ENCODE measurements at regions not wholly inside any gene's neighbourhood (a gene's known extent, or its start where the extent isn't known, plus 50 kb on each side); places are given as distances from the start of the nearest gene placed in this dataset.
"Not testable (repeated sequence)": the region's sequence is repeated elsewhere in the genome, so short reads cannot be mapped to it uniquely, and the experiment has no call there.

GRCh38 chr9:107786561-107786960, 297.0 kb upstream of the KLF4 start:
- Mint-ChIP-seq H3K4me1 (no peaks in the 10 kb centered on the region), H3K36me3 (no peaks in the 10 kb centered on the region), H3K4me3 (no peak overlapping the region), H3K27me3 (peaks cover 4% of the 10 kb centered on the region), H3K27ac (no peak overlapping the region), H3K9me3 (no peaks in the 10 kb centered on the region)

GRCh38 chr9:107784235-107784958, 294.8 kb upstream of the KLF4 start:
- Mint-ChIP-seq H3K27ac (no peak overlapping the region), H3K36me3 (no peaks in the 10 kb centered on the region), H3K4me3 (no peak overlapping the region), H3K9me3 (no peaks in the 10 kb centered on the region), H3K27me3 (peaks cover 4% of the 10 kb centered on the region), H3K4me1 (no peaks in the 10 kb centered on the region)

GRCh38 chr9:107782789-107783188, 293.2 kb upstream of the KLF4 start:
- Mint-ChIP-seq H3K36me3 (no peaks in the 10 kb centered on the region), H3K27ac (no peak overlapping the region), H3K27me3 (no peaks in the 10 kb centered on the region), H3K9me3 (no peaks in the 10 kb centered on the region), H3K4me1 (no peaks in the 10 kb centered on the region), H3K4me3 (no peak overlapping the region)

GRCh38 chr9:107782381-107782780, 292.8 kb upstream of the KLF4 start:
- H3K36me3 Mint-ChIP-seq = no peaks in the 10 kb centered on the region
- H3K27ac Mint-ChIP-seq = no peak overlapping the region
- no peaks in the 10 kb centered on the region for H3K27me3 Mint-ChIP-seq

GRCh38 chr9:107780960-107781359, 291.4 kb upstream of the KLF4 start:
- Mint-ChIP-seq H3K4me3 (no peak overlapping the region), H3K27ac (no peak overlapping the region), H3K4me1 (no peaks in the 10 kb centered on the region), H3K36me3 (no peaks in the 10 kb centered on the region), H3K9me3 (no peaks in the 10 kb centered on the region), H3K27me3 (no peaks in the 10 kb centered on the region)

More at GRCh38 chr9:107782381-107782780, 292.8 kb upstream of the KLF4 start:
- no peaks in the 10 kb centered on the region for H3K9me3 Mint-ChIP-seq
- H3K4me3 Mint-ChIP-seq = no peak overlapping the region
- H3K4me1 Mint-ChIP-seq = no peaks in the 10 kb centered on the region

GRCh38 chr9:107779731-107780130, 290.2 kb upstream of the KLF4 start:
- no peaks in the 10 kb centered on the region for H3K4me1 Mint-ChIP-seq
- no peak overlapping the region for H3K4me3 Mint-ChIP-seq
- no peaks in the 10 kb centered on the region for H3K9me3 Mint-ChIP-seq
- no peaks in the 10 kb centered on the region for H3K27me3 Mint-ChIP-seq
- H3K27ac Mint-ChIP-seq = no peak overlapping the region
- H3K36me3 Mint-ChIP-seq = no peaks in the 10 kb centered on the region

GRCh38 chr9:107778661-107779060, 289.1 kb upstream of the KLF4 start:
- Mint-ChIP-seq H3K27me3 (no peaks in the 10 kb centered on the region), H3K4me3 (no peak overlapping the region), H3K9me3 (peaks cover 0 to 5% (median 0%) of the 10 kb centered on the region in 3 donors), H3K4me1 (no peaks in the 10 kb centered on the region), H3K36me3 (no peaks in the 10 kb centered on the region), H3K27ac (no peak overlapping the region)

- H3K36me3 Mint-ChIP-seq, H3K4me1 Mint-ChIP-seq, H3K4me3 Mint-ChIP-seq, H3K27me3 Mint-ChIP-seq: not testable (repeated sequence)
- Mint-ChIP-seq H3K27ac (peak overlapping the region in 1 of 3 donors; percentile 69), H3K9me3 (peaks cover 3 to 14% (median 4%) of the 10 kb centered on the region in 3 donors)
Observed at GRCh38 chr9:107774099-107774498, 284.5 kb upstream of the KLF4 start.

GRCh38 chr9:107772988-107773387, 283.4 kb upstream of the KLF4 start:
- no peaks in the 10 kb centered on the region for H3K4me1 Mint-ChIP-seq
- H3K36me3 Mint-ChIP-seq = no peaks in the 10 kb centered on the region
- no peak overlapping the region for H3K4me3 Mint-ChIP-seq
- H3K9me3 Mint-ChIP-seq = peaks cover 3 to 14% (median 4%) of the 10 kb centered on the region in 3 donors
- no peak overlapping the region for H3K27ac Mint-ChIP-seq
- peaks cover 2% of the 10 kb centered on the region for H3K27me3 Mint-ChIP-seq

GRCh38 chr9:107770716-107771115, 281.1 kb upstream of the KLF4 start:
- Mint-ChIP-seq H3K4me3 (no peak overlapping the region), H3K4me1 (no peaks in the 10 kb centered on the region), H3K27ac (no peak overlapping the region), H3K36me3 (no peaks in the 10 kb centered on the region), H3K27me3 (peaks cover 2% of the 10 kb centered on the region), H3K9me3 (peaks cover 3 to 14% (median 4%) of the 10 kb centered on the region in 3 donors)

- H3K27me3 Mint-ChIP-seq = peaks cover 2% of the 10 kb centered on the region
Observed at GRCh38 chr9:107768224-107768623, 278.7 kb upstream of the KLF4 start.

GRCh38 chr9:107767711-107768110, 278.1 kb upstream of the KLF4 start:
- Mint-ChIP-seq H3K9me3 (peaks cover 7 to 14% (median 10%) of the 10 kb centered on the region in 3 donors), H3K36me3 (no peaks in the 10 kb centered on the region), H3K27me3 (peaks cover 2% of the 10 kb centered on the region), H3K4me1 (no peaks in the 10 kb centered on the region), H3K4me3 (no peak overlapping the region), H3K27ac (no peak overlapping the region)

More at GRCh38 chr9:107768224-107768623, 278.7 kb upstream of the KLF4 start:
- H3K36me3 Mint-ChIP-seq = no peaks in the 10 kb centered on the region
- H3K4me3 Mint-ChIP-seq = no peak overlapping the region
- no peak overlapping the region for H3K27ac Mint-ChIP-seq
- H3K4me1 Mint-ChIP-seq = no peaks in the 10 kb centered on the region
- peaks cover 6 to 15% (median 10%) of the 10 kb centered on the region in 3 donors for H3K9me3 Mint-ChIP-seq

GRCh38 chr9:107763469-107763868, 273.9 kb upstream of the KLF4 start:
- H3K36me3 Mint-ChIP-seq, H3K4me3 Mint-ChIP-seq: not testable (repeated sequence)

GRCh38 chr9:107761307-107761706, 271.7 kb upstream of the KLF4 start:
- Mint-ChIP-seq H3K9me3 (peaks cover 4 to 13% (median 10%) of the 10 kb centered on the region in 3 donors), H3K4me1 (peaks cover 0 to 3% (median 0%) of the 10 kb centered on the region in 3 donors), H3K27ac (no peak overlapping the region), H3K27me3 (peaks cover 3% of the 10 kb centered on the region), H3K4me3 (no peak overlapping the region), H3K36me3 (no peaks in the 10 kb centered on the region)

More at GRCh38 chr9:107763469-107763868, 273.9 kb upstream of the KLF4 start:
- not testable (repeated sequence) for H3K4me1 Mint-ChIP-seq, H3K27me3 Mint-ChIP-seq, H3K27ac Mint-ChIP-seq
- H3K9me3 Mint-ChIP-seq = peaks cover 4 to 13% (median 10%) of the 10 kb centered on the region in 3 donors

GRCh38 chr9:107760469-107761242, 271.1 kb upstream of the KLF4 start:
- no peaks in the 10 kb centered on the region for H3K36me3 Mint-ChIP-seq
- H3K4me3 Mint-ChIP-seq = no peak overlapping the region
- peaks cover 3% of the 10 kb centered on the region for H3K27me3 Mint-ChIP-seq
- peak overlapping the region in 1 of 3 donors; percentile 17 for H3K27ac Mint-ChIP-seq
- H3K4me1 Mint-ChIP-seq = peaks cover 0 to 3% (median 0%) of the 10 kb centered on the region in 3 donors
- H3K9me3 Mint-ChIP-seq = peaks cover 4 to 13% (median 10%) of the 10 kb centered on the region in 3 donors

Data from IgD-negative memory B cell (primary cell).